B cell (primary cell): ENCODE measurements at regions not wholly inside any gene's neighbourhood (a gene's known extent, or its start where the extent isn't known, plus 50 kb on each side); places are given as distances from the start of the nearest gene placed in this dataset.

Experiments used
- CTCF ChIP-seq: fragments of 200-600 bp; IDR thresholded peaks from one replicate; pipeline ENCODE4 v1.8.0; 2022; ENCODE audit warnings: antibody characterized with exemption, mild to moderate bottlenecking
- EZH2 ChIP-seq: IDR thresholded peaks from 2 replicates; pipeline ENCODE4 v1.6.1; 2012; ENCODE audit warnings: borderline replicate concordance, low read depth, mild to moderate bottlenecking, moderate library complexity, low read length; ENCODE audit not compliant: insufficient read depth, poor library complexity, severe bottlenecking

GRCh38 chr16:60932600-60932999 is 1103.6 kb downstream of the CDH8 start:
- no peak for TF ChIP-seq CTCF
- TF ChIP-seq EZH2: no peak
